ENCODE measurements at regions not wholly inside any gene's neighbourhood (a gene's known extent, or its start where the extent isn't known, plus 50 kb on each side); places are given as distances from the start of the nearest gene placed in this dataset.

DNA sequence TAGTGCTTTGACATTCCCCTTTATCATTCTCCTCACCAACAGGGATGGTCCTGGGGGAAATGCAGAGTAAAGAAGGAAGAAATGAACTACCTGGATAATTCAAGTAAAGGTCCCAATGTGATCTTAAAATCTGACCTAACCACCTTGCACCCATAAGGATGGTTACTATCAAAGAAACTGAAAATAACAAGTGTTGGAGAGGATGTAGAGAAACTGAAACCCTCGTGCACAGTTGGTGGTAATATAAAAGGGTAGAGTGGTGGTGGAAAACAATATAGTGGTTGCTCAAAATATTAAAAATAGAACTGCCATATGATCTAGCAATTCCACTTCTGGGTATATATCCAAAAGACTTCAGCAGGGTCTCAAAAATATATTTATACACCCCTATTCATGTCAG, 298.6 kb upstream of the PPARGC1A start:
- TF ChIP-seq CTCF (IDR thresholded peaks at IDR 0.05) (no peak), POLR2A (IDR thresholded peaks at IDR 0.05) (no peak)
